Activated CD4-positive, alpha-beta memory T cell treated with anti-CD3 and anti-CD28 coated beads for 36 hours (primary cell): ENCODE measurements at regions not wholly inside any gene's neighbourhood (a gene's known extent, or its start where the extent isn't known, plus 50 kb on each side); places are given as distances from the start of the nearest gene placed in this dataset.

ENCODE experiments used
- CTCF ChIA-PET: fragments of 350-600 bp; sonication (Branson Sonifier 250); formaldehyde crosslinking; loops from one replicate; lab custom pipeline; 2021; ENCODE audit warnings: antibody characterized with exemption, inconsistent platforms; lab: Charles Lee
- POLR2A ChIA-PET: fragments of 350-600 bp; sonication (Branson Sonifier 250); formaldehyde crosslinking; loops from one replicate; lab custom pipeline; 2021; ENCODE audit warnings: antibody characterized with exemption; lab: Charles Lee
- DNase-seq: peaks from one replicate; pipeline ENCODE4 v3.0.0-alpha.2; 2020
- H3K27ac Mint-ChIP-seq: one replicate; pipeline ENCODE4 v1.8.0; 2021; ENCODE audit warnings: mixed read lengths
- H3K27me3 Mint-ChIP-seq: one replicate; pipeline ENCODE4 v1.8.0; 2021; ENCODE audit warnings: mixed read lengths
- H3K36me3 Mint-ChIP-seq: one replicate; pipeline ENCODE4 v1.8.0; 2021; ENCODE audit warnings: mixed read lengths
- H3K4me1 Mint-ChIP-seq: one replicate; pipeline ENCODE4 v1.8.0; 2021; ENCODE audit warnings: low read depth, mixed read lengths
- H3K4me3 Mint-ChIP-seq: one replicate; pipeline ENCODE4 v1.8.0; 2021; ENCODE audit warnings: mild to moderate bottlenecking, mixed read lengths
- H3K9me3 Mint-ChIP-seq: one replicate; pipeline ENCODE4 v1.8.0; 2021; ENCODE audit warnings: mixed read lengths
- intact Hi-C: fragments of 100-400 bp; cut with micrococcal nuclease; formaldehyde crosslinking; loops from one replicate; pipeline ENCODE4 v1.15.1; 2023

DNA sequence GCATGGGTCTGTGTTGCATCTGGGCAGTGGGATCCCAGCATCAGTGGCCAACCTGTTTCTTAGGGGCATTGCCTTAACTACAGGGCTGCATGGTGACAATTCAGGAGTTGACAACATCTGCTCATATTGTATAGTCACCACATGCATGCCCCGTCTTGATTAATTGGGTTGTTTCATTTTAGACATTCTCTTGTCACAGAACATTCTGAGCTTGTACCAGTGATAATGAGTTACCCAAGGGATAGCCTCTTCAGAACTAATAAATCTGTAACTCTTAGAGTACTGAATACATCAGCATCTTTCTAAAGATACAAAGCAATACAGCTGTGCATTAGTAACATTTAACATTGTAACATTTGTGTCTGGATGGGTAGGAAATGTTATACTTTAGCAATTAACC, 426.5 kb upstream of the CD180 start:
- H3K27me3 Mint-ChIP-seq: peaks cover 2% of the 10 kb centered on the region
- POLR2A ChIA-PET: no interaction called here
- CTCF ChIA-PET: no interaction called here
- H3K4me1 Mint-ChIP-seq: no peaks in the 10 kb centered on the region
- intact Hi-C loops: no loop called here
- no peak for DNase-seq
- H3K36me3 Mint-ChIP-seq: no peaks in the 10 kb centered on the region
- H3K9me3 Mint-ChIP-seq: peaks cover 3% of the 10 kb centered on the region
- H3K4me3 Mint-ChIP-seq: no peak overlapping the region
- no peak overlapping the region for H3K27ac Mint-ChIP-seq

DNA sequence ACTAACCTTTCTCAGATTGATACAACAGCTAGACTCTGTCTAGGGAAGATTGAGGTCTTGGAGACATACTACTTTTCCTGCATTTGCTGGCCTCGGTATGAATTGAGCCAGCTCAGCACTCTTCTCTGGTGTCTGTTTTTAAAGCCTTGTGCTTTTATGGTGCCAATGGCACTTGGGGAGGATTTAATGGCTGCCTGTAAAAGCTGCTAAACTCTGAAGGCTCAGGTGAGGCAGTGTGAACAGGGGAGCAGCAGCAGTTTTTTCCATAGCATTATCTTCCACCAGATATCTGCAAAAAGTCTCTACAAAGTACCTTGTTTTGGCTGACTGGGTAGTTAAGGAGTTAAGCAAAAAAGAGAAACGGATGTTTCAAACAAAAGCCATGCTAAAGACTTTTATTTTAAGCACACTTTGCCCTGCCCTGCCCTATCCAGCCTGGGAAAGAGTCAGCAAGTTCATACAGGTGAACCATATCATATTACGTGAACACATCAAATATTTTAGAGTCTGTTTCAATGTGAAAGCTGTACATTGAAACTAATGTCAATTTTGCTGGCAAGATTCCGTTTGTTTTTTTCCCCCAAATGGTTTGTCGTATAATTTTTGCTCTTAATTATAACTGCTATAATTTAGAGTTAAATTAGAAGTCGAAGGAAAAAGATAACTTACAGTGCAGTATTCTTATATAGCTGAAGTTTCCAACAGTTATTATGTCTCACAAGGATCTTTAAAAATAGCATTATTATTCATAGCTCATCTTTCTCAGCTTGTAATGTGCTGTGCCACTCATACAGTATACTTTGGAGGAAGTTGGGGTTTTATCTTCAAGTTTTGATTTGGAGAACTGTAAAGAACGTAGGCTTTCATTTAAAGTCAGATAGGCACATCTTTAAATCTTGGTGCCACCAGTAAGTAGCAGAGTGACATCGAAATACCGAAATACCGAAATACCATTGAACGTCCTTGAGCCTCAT, 424.1 kb upstream of the CD180 start:
- Mint-ChIP-seq H3K4me3 (no peak overlapping the region), H3K36me3 (no peaks in the 10 kb centered on the region), H3K4me1 (no peaks in the 10 kb centered on the region), H3K27ac (no peak overlapping the region), H3K9me3 (no peaks in the 10 kb centered on the region), H3K27me3 (no peaks in the 10 kb centered on the region)
- intact Hi-C loops: no loop called here
- DNase-seq: no peak
- ChIA-PET POLR2A (no interaction called here), CTCF (no interaction called here)

DNA sequence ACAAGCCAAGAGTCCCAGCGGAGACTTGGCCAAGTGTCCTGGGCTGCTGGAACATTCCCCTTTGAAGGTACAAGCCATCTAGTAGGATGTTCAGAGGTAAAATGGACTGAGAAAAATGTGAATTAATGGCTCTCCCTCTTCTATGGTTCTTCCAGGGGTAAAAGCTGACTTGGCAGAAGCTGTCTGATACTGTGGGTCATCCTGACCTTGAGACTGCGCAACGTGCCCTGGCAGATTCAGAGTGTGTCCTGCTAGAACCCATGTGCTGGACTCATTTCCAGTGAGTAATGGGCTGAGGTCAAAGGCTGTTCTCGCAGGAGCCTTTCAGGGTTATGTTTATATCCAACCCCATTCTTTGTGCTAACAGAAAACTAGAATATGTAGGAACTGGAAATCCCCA, 423.0 kb upstream of the CD180 start:
- Mint-ChIP-seq H3K4me1 (no peaks in the 10 kb centered on the region), H3K27ac (no peak overlapping the region), H3K9me3 (no peaks in the 10 kb centered on the region), H3K4me3 (no peak overlapping the region), H3K27me3 (no peaks in the 10 kb centered on the region), H3K36me3 (no peaks in the 10 kb centered on the region)
- DNase-seq: no peak
- intact Hi-C loops: no loop called here
- POLR2A ChIA-PET: no interaction called here
- CTCF ChIA-PET: no interaction called here

DNA sequence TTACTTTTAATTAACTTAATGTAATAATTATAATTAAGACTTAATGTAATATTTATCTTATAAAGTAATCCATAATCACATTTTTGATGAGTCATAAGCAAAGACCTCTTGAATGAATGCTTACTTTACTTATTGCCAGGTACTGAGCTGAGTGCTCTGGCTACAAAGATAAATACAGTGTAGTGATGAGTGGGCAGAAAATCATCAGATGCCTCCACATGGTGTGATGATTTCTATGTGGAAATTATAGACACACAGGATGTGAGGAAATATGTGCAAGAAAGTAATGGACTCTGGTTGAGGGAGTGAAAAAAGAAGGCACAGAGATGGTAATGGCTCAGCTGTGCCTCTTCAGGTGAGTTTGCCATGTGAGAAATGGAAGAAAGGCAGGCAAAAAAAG, 422.6 kb upstream of the CD180 start:
- H3K9me3 Mint-ChIP-seq: no peaks in the 10 kb centered on the region
- H3K4me3 Mint-ChIP-seq: no peak overlapping the region
- intact Hi-C loops: no loop called here
- ChIA-PET CTCF (no interaction called here), POLR2A (no interaction called here)
- H3K4me1 Mint-ChIP-seq: no peaks in the 10 kb centered on the region
- DNase-seq: no peak
- no peaks in the 10 kb centered on the region for H3K27me3 Mint-ChIP-seq
- no peaks in the 10 kb centered on the region for H3K36me3 Mint-ChIP-seq
- no peak overlapping the region for H3K27ac Mint-ChIP-seq

DNA sequence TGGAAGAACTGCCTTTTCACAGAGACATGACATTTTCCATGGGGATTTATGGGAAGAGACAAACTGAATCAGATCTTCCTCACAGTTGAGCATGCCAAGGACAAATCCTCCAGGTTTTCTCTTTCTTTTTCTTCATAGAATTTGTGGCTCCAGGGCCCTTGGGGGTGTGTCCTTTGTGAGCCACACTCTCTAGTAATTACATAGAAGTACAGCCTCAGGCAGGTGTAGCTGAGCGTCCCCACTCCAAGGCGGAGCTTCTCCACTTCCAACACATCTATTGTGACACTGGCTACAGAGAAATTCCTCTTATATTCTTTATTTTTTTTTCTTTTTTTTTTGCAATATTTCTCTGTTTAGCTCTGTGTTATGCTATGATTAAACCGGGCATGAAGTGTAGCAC, 420.5 kb upstream of the CD180 start:
- CTCF ChIA-PET: no interaction called here
- intact Hi-C loops: no loop called here

DNA sequence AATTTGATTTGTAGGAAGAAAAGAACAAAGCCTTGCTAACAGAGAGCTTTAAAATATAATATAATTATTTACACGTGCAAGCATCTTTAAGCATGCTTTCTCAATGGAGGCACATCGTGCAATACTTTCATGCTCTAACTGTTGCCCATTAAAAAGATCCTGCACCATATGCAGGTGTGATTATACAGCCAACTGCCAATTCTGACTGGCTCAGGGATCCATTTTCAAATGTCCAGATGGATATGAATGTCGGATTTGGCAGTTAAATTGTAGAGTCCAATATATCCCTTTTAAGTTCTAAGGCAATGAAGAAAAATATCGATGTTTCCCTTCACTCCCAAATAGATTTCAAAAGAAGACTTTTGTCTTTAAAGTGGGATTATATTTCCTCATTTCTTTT, 416.4 kb upstream of the CD180 start:
- Mint-ChIP-seq H3K36me3 (no peaks in the 10 kb centered on the region), H3K4me1 (no peaks in the 10 kb centered on the region), H3K4me3 (no peak overlapping the region), H3K27ac (no peak overlapping the region), H3K9me3 (no peaks in the 10 kb centered on the region), H3K27me3 (peaks cover 18% of the 10 kb centered on the region)
- CTCF ChIA-PET: no interaction called here
- intact Hi-C loops: no loop called here
- no peak for DNase-seq
- POLR2A ChIA-PET: interaction anchor here (0.5 kb wide), 1 partner anchor 1377 kb away, joined by 4 read pairs; no protein-coding TSS in a partner anchor

More for the DNA sequence above, 420.5 kb upstream of the CD180 start:
- Mint-ChIP-seq H3K27me3 (peaks cover 7% of the 10 kb centered on the region), H3K4me1 (no peaks in the 10 kb centered on the region), H3K4me3 (no peak overlapping the region), H3K36me3 (no peaks in the 10 kb centered on the region), H3K27ac (no peak overlapping the region), H3K9me3 (no peaks in the 10 kb centered on the region)
- no peak for DNase-seq
- POLR2A ChIA-PET: no interaction called here

DNA sequence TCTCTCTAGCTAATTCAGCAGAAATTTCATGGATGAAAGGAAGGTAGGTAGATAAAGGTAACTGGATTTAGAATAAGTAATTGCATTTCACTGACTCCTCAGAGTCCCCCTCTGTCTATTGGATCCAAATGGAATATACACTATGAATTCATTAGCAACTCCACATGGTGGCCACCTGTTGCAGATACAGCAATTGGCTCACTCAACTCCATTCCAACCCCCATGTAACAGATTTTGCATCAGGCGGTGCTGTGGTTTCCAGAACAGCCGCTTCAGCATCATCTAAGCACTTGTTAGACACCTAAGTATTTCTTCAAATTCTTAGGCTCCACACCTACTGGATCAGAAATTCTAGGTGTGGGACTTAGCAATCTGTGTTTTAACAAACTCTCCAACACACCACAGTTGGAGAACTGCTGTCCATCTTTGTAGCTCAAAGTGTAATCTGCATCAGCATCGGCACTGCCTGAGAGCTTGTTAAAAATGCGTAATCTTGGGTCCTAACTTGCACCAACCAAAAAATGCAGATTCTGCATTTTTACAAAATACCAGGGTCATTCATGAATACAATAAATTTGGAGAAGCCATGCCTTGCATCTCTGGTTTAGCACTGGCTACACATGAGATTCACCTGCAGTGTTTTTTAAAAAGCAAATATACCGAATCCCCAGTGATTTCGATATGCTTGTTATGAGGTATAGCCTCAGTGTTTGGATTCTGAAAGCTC, 413.8 kb upstream of the CD180 start:
- Mint-ChIP-seq H3K4me1 (no peaks in the 10 kb centered on the region), H3K36me3 (no peaks in the 10 kb centered on the region), H3K27ac (no peak overlapping the region), H3K4me3 (no peak overlapping the region), H3K27me3 (peaks cover 31% of the 10 kb centered on the region), H3K9me3 (no peaks in the 10 kb centered on the region)
- intact Hi-C loops: no loop called here
- DNase-seq: no peak
- CTCF ChIA-PET: no interaction called here
- POLR2A ChIA-PET: no interaction called here

DNA sequence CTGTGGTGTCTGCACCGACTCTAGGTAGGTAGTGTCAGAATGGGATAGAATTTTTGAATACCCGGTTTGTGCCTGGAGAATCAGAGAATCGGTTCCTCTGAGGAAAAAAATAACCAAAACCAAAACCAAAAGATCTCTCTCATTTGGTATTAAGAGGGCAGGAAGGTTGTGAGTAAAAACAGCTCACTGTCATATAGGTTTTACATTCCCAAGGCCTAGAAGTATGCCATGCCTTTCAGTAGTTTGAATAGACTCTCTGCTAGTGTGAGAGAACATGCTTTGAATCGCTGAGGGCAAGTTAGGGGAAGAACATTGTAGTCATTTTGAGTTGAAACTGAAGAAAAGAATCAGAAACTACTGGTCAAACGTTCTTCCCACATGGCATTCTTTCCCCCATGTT, 411.4 kb upstream of the CD180 start:
- intact Hi-C loops: no loop called here
- no peaks in the 10 kb centered on the region for H3K36me3 Mint-ChIP-seq

DNA sequence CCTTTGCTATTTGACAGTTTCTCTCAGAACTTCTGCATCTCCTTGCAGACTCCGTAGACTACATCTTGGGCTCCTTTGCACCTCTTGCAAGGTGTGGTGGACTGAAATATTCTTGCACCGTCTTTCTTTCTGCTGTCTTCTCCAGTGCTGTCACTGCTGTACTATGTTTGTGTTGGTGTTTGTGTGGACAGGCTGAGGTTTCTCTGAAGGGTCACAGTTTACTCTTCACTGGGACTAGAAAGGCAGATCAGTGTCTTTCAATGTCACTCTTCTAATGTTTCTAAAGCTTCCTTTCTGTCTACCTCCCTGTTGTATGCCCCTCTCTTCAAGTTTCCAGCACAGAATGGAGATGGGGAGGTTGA, 410.0 kb upstream of the CD180 start:
- ChIA-PET CTCF (no interaction called here), POLR2A (no interaction called here)
- no peak overlapping the region for H3K27ac Mint-ChIP-seq
- H3K27me3 Mint-ChIP-seq: peaks cover 24% of the 10 kb centered on the region
- H3K9me3 Mint-ChIP-seq: peaks cover 10% of the 10 kb centered on the region
- no peak for DNase-seq
- no peak overlapping the region for H3K4me3 Mint-ChIP-seq
- intact Hi-C loops: no loop called here
- H3K36me3 Mint-ChIP-seq: no peaks in the 10 kb centered on the region
- no peaks in the 10 kb centered on the region for H3K4me1 Mint-ChIP-seq

More for the DNA sequence above, 411.4 kb upstream of the CD180 start:
- POLR2A ChIA-PET: no interaction called here
- Mint-ChIP-seq H3K27me3 (peaks cover 24% of the 10 kb centered on the region), H3K4me1 (no peaks in the 10 kb centered on the region), H3K9me3 (peaks cover under 1% of the 10 kb centered on the region), H3K27ac (no peak overlapping the region), H3K4me3 (no peak overlapping the region)
- no peak for DNase-seq
- CTCF ChIA-PET: no interaction called here

DNA sequence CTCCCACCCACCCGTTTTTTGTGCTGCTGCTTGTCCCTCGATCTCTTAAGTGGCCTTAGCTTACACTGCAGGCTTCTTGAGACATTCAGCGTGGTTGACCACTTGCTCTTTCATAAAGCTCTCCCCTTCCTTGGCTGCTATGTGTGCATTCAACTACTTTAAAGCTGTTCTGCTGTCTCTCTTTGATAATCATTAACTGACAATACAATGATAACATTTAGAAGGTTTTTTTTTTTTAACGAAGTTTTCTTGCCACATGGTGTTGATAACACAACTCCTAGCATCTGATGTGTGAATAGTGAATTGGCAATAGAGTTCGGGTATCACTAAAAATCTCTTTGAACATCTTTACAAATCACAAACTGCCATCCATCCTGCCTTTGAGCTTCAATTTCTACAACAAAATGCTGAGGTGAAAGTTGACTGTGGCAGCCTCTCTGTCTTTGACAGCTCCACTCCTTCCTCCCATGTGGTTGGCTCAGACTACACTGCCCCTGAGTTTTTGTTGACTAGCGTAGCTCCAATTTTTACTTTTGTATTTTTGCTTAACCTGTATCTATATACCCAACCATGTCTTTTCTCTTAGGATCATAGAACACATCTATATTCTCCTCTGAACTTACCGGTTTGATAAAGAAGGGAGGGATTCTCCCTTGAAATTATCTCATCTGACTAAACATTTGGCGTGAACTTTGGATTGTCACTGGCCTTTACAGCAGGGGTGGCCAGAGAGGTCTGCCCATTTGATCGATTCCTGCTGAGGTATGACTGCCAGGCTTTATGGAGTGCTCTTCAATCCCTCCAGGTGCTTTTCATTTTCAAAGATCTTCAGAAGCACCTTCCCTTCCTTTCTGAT, 409.4 kb upstream of the CD180 start:
- H3K4me3 Mint-ChIP-seq: no peak overlapping the region
- H3K4me1 Mint-ChIP-seq: no peaks in the 10 kb centered on the region
- H3K27ac Mint-ChIP-seq: no peak overlapping the region

DNA sequence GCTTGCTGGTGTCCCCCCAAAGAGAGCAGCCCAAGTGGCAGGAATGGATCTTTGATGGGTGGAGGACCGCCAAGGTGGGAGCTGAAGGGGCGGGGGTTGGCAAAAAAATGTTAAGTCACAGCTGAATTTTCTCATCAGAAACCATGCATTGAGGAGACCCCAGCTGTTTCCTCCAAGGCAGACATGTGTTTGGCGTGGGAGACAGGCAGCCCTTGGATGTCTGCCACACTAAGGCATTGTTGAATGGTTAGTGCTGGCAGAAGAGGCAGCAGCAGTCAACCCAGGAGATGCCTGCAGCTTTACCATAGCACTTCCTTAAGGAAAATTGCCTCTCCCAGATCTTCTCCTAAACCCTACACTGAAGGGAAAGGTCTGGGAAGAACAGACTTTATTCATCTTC, 394.9 kb upstream of the CD180 start:
- Mint-ChIP-seq H3K4me3 (no peak overlapping the region), H3K36me3 (no peaks in the 10 kb centered on the region), H3K27ac (no peak overlapping the region), H3K27me3 (no peaks in the 10 kb centered on the region), H3K9me3 (no peaks in the 10 kb centered on the region), H3K4me1 (no peaks in the 10 kb centered on the region)
- DNase-seq: no peak
- intact Hi-C loops: no loop called here
- POLR2A ChIA-PET: no interaction called here
- CTCF ChIA-PET: no interaction called here

More for the DNA sequence above, 409.4 kb upstream of the CD180 start:
- ChIA-PET POLR2A (no interaction called here), CTCF (no interaction called here)
- Mint-ChIP-seq H3K9me3 (peaks cover 10% of the 10 kb centered on the region), H3K27me3 (peaks cover 24% of the 10 kb centered on the region), H3K36me3 (no peaks in the 10 kb centered on the region)
- intact Hi-C loops: no loop called here
- no peak for DNase-seq

DNA sequence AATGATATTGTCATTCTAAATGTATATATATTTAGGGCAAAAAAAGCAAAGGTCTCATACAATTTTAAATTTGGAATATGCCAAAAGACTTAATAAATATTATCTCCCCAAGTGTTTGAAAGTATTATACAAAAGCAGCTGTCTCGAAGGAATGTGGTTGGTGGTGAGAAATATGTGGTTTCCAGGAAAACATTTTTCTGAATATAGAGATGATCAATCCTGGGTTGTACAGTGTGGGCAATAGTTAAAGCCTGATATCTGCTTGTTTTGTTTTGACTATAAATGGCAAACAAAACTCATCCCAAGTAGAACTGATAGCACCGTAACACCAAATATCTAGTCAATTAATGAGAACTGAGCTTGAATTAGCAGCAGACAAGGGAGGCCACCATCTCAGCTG, 391.8 kb upstream of the CD180 start:
- ChIA-PET CTCF (interaction anchor here (0.5 kb wide), 1 partner anchor 1124 kb away, joined by 3 read pairs; no protein-coding TSS in a partner anchor), POLR2A (no interaction called here)
- Mint-ChIP-seq H3K4me1 (no peaks in the 10 kb centered on the region), H3K27me3 (no peaks in the 10 kb centered on the region), H3K36me3 (no peaks in the 10 kb centered on the region), H3K27ac (no peak overlapping the region), H3K4me3 (no peak overlapping the region), H3K9me3 (no peaks in the 10 kb centered on the region)
- intact Hi-C loops: no loop called here
- DNase-seq: no peak
